Right lobe of liver (tissue), 6 donors: ENCODE measurements at regions not wholly inside any gene's neighbourhood (a gene's known extent, or its start where the extent isn't known, plus 50 kb on each side); places are given as distances from the start of the nearest gene placed in this dataset.

Source experiments
- ATAC-seq, 4 donors: fragments of 200-7000 bp; cut with Tn5 transposase; one replicate each; pipeline ENCODE4 v1.9.1; 2020; ENCODE audit warnings: mild to moderate bottlenecking in 4 of 4, moderate library complexity in 4 of 4
- DNase-seq, 3 donors: peaks; one replicate each; pipeline ENCODE4 v3.0.0-alpha.2; 2020
- H3K27ac ChIP-seq, 3 donors: fragments of 200-600 bp; one replicate each; pipeline ENCODE4 v1.8.0; 2022
- H3K27me3 ChIP-seq, 2 donors: fragments of 200-600 bp; one replicate each; pipeline ENCODE4 v1.8.0; 2022
- H3K36me3 ChIP-seq, 4 donors: fragments of 200-600 bp; sonication (generic) in 1 of 4; one replicate each; pipeline versions ENCODE4 v1.5.1 to v1.8.0; 2017 to 2022; ENCODE audit warnings: control low read depth in 1 of 4
- H3K4me1 ChIP-seq, 4 donors: fragments of 200-600 bp; sonication (generic) in 1 of 4; one replicate each; pipeline versions ENCODE4 v1.5.1 to v1.8.0; 2017 to 2022; ENCODE audit warnings: control low read depth in 1 of 4
- H3K4me3 ChIP-seq, 3 donors: fragments of 200-600 bp; one replicate each; pipeline ENCODE4 v1.8.0; 2022
- H3K9me3 ChIP-seq, 4 donors: fragments of 200-600 bp; sonication (generic) in 1 of 4; one replicate each; pipeline versions ENCODE4 v1.5.1 to v1.8.0; 2017 to 2022; ENCODE audit warnings: control low read depth in 1 of 4
- POLR2A ChIP-seq: fragments of 450-650 bp; IDR thresholded peaks from one replicate; pipeline ENCODE4 v1.6.1; 2017; ENCODE audit warnings: antibody characterized with exemption, mild to moderate bottlenecking
- WGBS: methylation state at CpG from one replicate; pipeline ENCODE4 v1.1.6; 2018; ENCODE audit warnings: low coverage, low lambda C conversion rate; ENCODE audit not compliant: insufficient coverage; ENCODE audit errors: missing lambda C conversion rate; 5-methylcytosine and 5-hydroxymethylcytosine counted together
- intact Hi-C, 2 donors: fragments of 100-400 bp; cut with DNase I; formaldehyde crosslinking; loops; one replicate each; pipeline versions ENCODE4 v1.11.2 to v1.14.1; 2022
- TF ChIP-seq, protein P1 (sequence below), 4 donors: fragments of 200-600 bp in 3 of 4; fragments of 450-650 bp in 1 of 4; IDR thresholded peaks; one replicate each; pipeline versions ENCODE4 v1.5.1 to v1.8.0; 2016 to 2022; ENCODE audit warnings: antibody characterized with exemption in 4 of 4, mild to moderate bottlenecking in 2 of 4
- donor health status: DM: no; HTN: yes; CAD: no.
- donor health status: DM: no; HTN: no; CAD: no.
- donor health status: DM: no; HTN: no; CAD: no.
- donor health status: DM: no; HTN: yes; CAD: no.
- donor health status: DM: no; HTN: yes; CAD: no.

DNA sequence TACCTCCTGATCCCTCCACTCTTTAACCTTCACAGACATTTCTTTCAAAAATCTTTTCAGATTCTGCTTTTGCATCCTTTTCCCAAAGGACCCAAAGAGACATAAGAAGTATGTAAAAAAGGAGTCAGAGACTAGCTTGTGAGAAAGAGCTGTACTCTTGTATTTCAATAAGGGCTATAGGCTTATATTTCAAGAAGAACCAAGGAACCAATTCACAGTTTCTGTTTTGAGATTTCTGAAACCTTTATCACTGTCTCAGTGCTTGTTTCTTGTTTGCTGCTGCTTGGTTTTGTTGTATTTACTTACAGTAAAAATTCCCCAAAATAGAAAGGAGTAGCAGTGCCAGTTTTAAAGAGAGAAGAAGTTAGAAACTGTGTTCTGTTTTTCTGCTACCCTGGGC, 461.6 kb upstream of the ID4 start:
- Histone ChIP-seq H3K9me3 (no peaks in the 10 kb centered on the region), H3K4me1 (no peaks in the 10 kb centered on the region), H3K4me3 (no peak overlapping the region), H3K27ac (no peak overlapping the region), H3K36me3 (no peaks in the 10 kb centered on the region), H3K27me3 (no peaks in the 10 kb centered on the region)
- no peak for ATAC-seq
- DNase-seq = no peak
- intact Hi-C loops = no loop called here
- TF ChIP-seq, protein P1, sequence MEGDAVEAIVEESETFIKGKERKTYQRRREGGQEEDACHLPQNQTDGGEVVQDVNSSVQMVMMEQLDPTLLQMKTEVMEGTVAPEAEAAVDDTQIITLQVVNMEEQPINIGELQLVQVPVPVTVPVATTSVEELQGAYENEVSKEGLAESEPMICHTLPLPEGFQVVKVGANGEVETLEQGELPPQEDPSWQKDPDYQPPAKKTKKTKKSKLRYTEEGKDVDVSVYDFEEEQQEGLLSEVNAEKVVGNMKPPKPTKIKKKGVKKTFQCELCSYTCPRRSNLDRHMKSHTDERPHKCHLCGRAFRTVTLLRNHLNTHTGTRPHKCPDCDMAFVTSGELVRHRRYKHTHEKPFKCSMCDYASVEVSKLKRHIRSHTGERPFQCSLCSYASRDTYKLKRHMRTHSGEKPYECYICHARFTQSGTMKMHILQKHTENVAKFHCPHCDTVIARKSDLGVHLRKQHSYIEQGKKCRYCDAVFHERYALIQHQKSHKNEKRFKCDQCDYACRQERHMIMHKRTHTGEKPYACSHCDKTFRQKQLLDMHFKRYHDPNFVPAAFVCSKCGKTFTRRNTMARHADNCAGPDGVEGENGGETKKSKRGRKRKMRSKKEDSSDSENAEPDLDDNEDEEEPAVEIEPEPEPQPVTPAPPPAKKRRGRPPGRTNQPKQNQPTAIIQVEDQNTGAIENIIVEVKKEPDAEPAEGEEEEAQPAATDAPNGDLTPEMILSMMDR (IDR thresholded peaks at IDR 0.05) = no peak
- TF ChIP-seq POLR2A = no peak

GRCh38 chr6:19377722-19378121, 459.4 kb upstream of the ID4 start:
- no peaks in the 10 kb centered on the region for H3K36me3 ChIP-seq
- no peak overlapping the region for H3K4me3 ChIP-seq
- ATAC-seq = no peak

DNA sequence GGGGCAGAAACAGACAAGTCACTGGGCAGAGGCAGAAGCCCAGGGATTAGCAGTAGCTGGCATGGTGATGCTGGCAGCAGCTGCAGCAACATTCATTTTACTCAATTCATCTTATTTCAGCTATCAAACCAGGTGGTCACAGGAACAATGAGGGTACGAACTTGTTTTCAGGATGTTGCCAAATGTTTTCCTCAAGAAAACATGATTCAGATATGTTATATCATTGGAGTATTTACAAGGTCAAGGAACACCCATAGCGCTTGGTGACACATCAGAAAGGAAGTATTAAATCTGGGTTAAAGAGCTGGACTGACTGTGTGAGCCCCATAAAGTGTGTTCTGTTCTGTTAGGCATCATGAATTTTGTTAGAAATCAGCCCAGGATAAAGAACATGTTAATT, 456.9 kb upstream of the ID4 start:
- no peak for ATAC-seq
- H3K27ac ChIP-seq = no peak overlapping the region
- no peak overlapping the region for H3K4me3 ChIP-seq
- H3K4me1 ChIP-seq = no peaks in the 10 kb centered on the region
- WGBS = 34% methylated on average over 2 of the region's 2 CpGs
- intact Hi-C loops = no loop called here
- DNase-seq = no peak
- H3K27me3 ChIP-seq = no peaks in the 10 kb centered on the region
- no peaks in the 10 kb centered on the region for H3K9me3 ChIP-seq
- TF ChIP-seq, protein P1 (IDR thresholded peaks at IDR 0.05) = no peak
- no peak for TF ChIP-seq POLR2A
- H3K36me3 ChIP-seq = no peaks in the 10 kb centered on the region

More at GRCh38 chr6:19377722-19378121, 459.4 kb upstream of the ID4 start:
- H3K4me1 ChIP-seq = no peaks in the 10 kb centered on the region
- intact Hi-C loops = no loop called here
- no peak for TF ChIP-seq POLR2A
- TF ChIP-seq, protein P1 (IDR thresholded peaks at IDR 0.05) = no peak
- 61% methylated on average over 3 of the region's 3 CpGs for WGBS
- H3K27ac ChIP-seq = no peak overlapping the region
- no peaks in the 10 kb centered on the region for H3K27me3 ChIP-seq
- DNase-seq = no peak
- no peaks in the 10 kb centered on the region for H3K9me3 ChIP-seq

DNA sequence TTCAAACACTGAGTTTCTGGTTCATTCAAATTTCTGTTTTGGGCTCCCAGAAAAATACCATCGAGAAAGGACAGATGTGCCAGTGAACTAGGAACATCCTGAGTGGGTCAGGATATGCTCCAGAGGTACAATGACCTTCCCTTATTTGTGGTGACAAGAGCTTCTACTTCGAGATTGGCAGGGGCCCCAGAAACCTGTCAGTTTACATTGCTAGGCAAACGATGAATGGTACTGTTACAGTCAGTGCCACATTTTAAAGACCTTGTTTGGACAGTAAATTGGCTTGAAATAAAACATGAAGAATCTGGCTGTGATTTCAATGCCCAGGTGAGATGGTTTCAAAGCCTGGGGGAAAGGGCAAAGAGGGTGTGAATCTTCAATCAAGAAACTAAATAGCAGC, 454.5 kb upstream of the ID4 start:
- intact Hi-C loops = no loop called here
- H3K9me3 ChIP-seq = no peaks in the 10 kb centered on the region
- H3K27ac ChIP-seq = no peak overlapping the region
- 34% methylated on average over 3 of the region's 3 CpGs for WGBS
- H3K4me3 ChIP-seq = no peak overlapping the region
- no peak for DNase-seq
- ATAC-seq = no peak
- TF ChIP-seq, protein P1 (IDR thresholded peaks at IDR 0.05) = no peak
- TF ChIP-seq POLR2A = no peak
- no peaks in the 10 kb centered on the region for H3K36me3 ChIP-seq
- H3K27me3 ChIP-seq = no peaks in the 10 kb centered on the region
- no peaks in the 10 kb centered on the region for H3K4me1 ChIP-seq

GRCh38 chr6:19391926-19392325, 445.2 kb upstream of the ID4 start:
- no peaks in the 10 kb centered on the region for H3K9me3 ChIP-seq
- no peak overlapping the region for H3K27ac ChIP-seq
- no peak overlapping the region for H3K4me3 ChIP-seq
- H3K4me1 ChIP-seq = no peaks in the 10 kb centered on the region
- intact Hi-C loops = no loop called here
- no peak for DNase-seq
- H3K36me3 ChIP-seq = no peaks in the 10 kb centered on the region
- no peak for TF ChIP-seq POLR2A
- TF ChIP-seq, protein P1 (IDR thresholded peaks at IDR 0.05) = no peak
- H3K27me3 ChIP-seq = no peaks in the 10 kb centered on the region
- 36% methylated on average over 2 of the region's 2 CpGs for WGBS
- no peak for ATAC-seq
